Testis (tissue), 2 donors: ENCODE measurements at regions not wholly inside any gene's neighbourhood (a gene's known extent, or its start where the extent isn't known, plus 50 kb on each side); places are given as distances from the start of the nearest gene placed in this dataset.

Experiments used
- CTCF ChIP-seq, 3 experiments: fragments of 450-650 bp in 2 of 3; fragments of 200-600 bp in 1 of 3; sonication (generic) in 1 of 3; IDR thresholded peaks; one replicate each; pipeline ENCODE4 v1.5.1; 2016 to 2019; ENCODE audit warnings: antibody characterized with exemption in 3 of 3, mild to moderate bottlenecking in 2 of 3, moderate library complexity in 1 of 3
- POLR2A ChIP-seq: fragments of 450-650 bp; IDR thresholded peaks from one replicate; pipeline ENCODE4 v1.6.1; 2017; ENCODE audit warnings: antibody characterized with exemption, mild to moderate bottlenecking, moderate library complexity

- no peak for TF ChIP-seq CTCF (IDR thresholded peaks at IDR 0.05)
- TF ChIP-seq POLR2A = no peak
Observed at GRCh38 chr16:73427164-73427563, 379.2 kb upstream of the ZFHX3 start.
